Endothelial cell of umbilical vein (primary cell): ENCODE measurements at regions not wholly inside any gene's neighbourhood (a gene's known extent, or its start where the extent isn't known, plus 50 kb on each side); places are given as distances from the start of the nearest gene placed in this dataset.

Experiments used
- BruUV-seq: library from RNA; stranded (reverse); fragments of 400-500 nt; replicated peaks from 2 replicates; lab custom pipeline; 2021; lab: Mats Ljungman, UMichigan
- CTCF ChIA-PET: fragments of 300-600, 350-600 bp; sonication (Branson Sonifier 250); formaldehyde crosslinking; loops from one replicate; lab custom pipeline; 2021; ENCODE audit warnings: antibody characterized with exemption, inconsistent platforms; lab: Charles Lee
- POLR2A ChIA-PET: fragments of 300-600, 350-600 bp; sonication (Branson Sonifier 250); formaldehyde crosslinking; loops from one replicate; lab custom pipeline; 2021; ENCODE audit warnings: antibody characterized with exemption, inconsistent platforms; lab: Charles Lee
- DNase-seq: peaks from one replicate; pipeline ENCODE4 v3.0.0-alpha.2; 2011; ENCODE audit warnings: low read depth, low spot score
- FAIRE-seq: peaks from 2 replicates; lab custom pipeline; 2011; peaks lifted over from hg19 to GRCh38; lab: Jason Lieb, UNC
- H2AFZ ChIP-seq: 2 replicates; pipeline ENCODE4 v1.6.0; 2012; ENCODE audit warnings: low read depth, low read length, control low read depth, inconsistent platforms
- H3K27ac ChIP-seq: 2 replicates; pipeline ENCODE4 v1.5.1; 2011; ENCODE audit warnings: low read depth, mild to moderate bottlenecking, control low read depth, low read length, moderate library complexity; ENCODE audit not compliant: insufficient read depth
- H3K27me3 ChIP-seq, 2 experiments: 2 replicates each; pipeline versions ENCODE4 v1.6.0 to v1.6.1; 2011; ENCODE audit warnings: low read length in 2 of 2, mixed read lengths in 1 of 2; ENCODE audit not compliant: control insufficient read depth in 2 of 2, insufficient read depth in 2 of 2
- H3K36me3 ChIP-seq, 2 experiments: 2 replicates in 1 of 2; 3 replicates in 1 of 2; pipeline ENCODE4 v1.5.1; 2011; ENCODE audit warnings: low read length in 2 of 2, mild to moderate bottlenecking in 1 of 2, moderate library complexity in 1 of 2; ENCODE audit not compliant: control insufficient read depth in 2 of 2, insufficient read depth in 2 of 2; ENCODE audit errors: extremely low read depth in 1 of 2
- H3K4me1 ChIP-seq: 3 replicates; pipeline ENCODE4 v1.5.1; 2011; ENCODE audit warnings: mild to moderate bottlenecking, low read length; ENCODE audit not compliant: control insufficient read depth, insufficient read depth; ENCODE audit errors: extremely low read depth
- H3K4me2 ChIP-seq: 2 replicates; pipeline ENCODE4 v1.6.1; 2011; ENCODE audit warnings: low read length, control low read depth, mixed read lengths; ENCODE audit not compliant: insufficient read depth
- H3K4me3 ChIP-seq, 3 experiments: fragments of 200-600 bp in 1 of 3; sonication (generic), shearing (Covaris generic) in 1 of 3; replicated peaks in 1 of 3; 2 replicates each; pipeline ENCODE4 v1.5.1; 2011 to 2016; ENCODE audit warnings: control low read depth in 3 of 3, low read length in 3 of 3, mild to moderate bottlenecking in 2 of 3, inconsistent platforms in 1 of 3, low read depth in 1 of 3, moderate library complexity in 1 of 3; ENCODE audit not compliant: insufficient read depth in 1 of 3
- H3K79me2 ChIP-seq: 2 replicates; pipeline ENCODE4 v1.6.0; 2012; ENCODE audit warnings: low read length, inconsistent platforms; ENCODE audit not compliant: control insufficient read depth, insufficient read depth
- H3K9ac ChIP-seq: replicated peaks from 2 replicates; pipeline ENCODE3; 2011; ENCODE audit warnings: low read length, control low read depth; ENCODE audit not compliant: insufficient read depth; ENCODE audit errors: extremely low read depth
- H3K9me1 ChIP-seq: replicated peaks from 3 replicates; pipeline ENCODE4 v1.6.0; 2011; ENCODE audit warnings: mild to moderate bottlenecking, low read length; ENCODE audit not compliant: control insufficient read depth, insufficient read depth; ENCODE audit errors: extremely low read depth
- H3K9me3 ChIP-seq: replicated peaks from 2 replicates; pipeline ENCODE4 v1.5.1; 2012; ENCODE audit warnings: low read length, inconsistent platforms; ENCODE audit not compliant: control insufficient read depth, insufficient read depth
- H4K20me1 ChIP-seq: replicated peaks from 2 replicates; pipeline ENCODE3; 2011; ENCODE audit warnings: mild to moderate bottlenecking, low read length; ENCODE audit not compliant: control insufficient read depth, insufficient read depth; ENCODE audit errors: extremely low read depth
- CTCF ChIP-seq, 2 donors: IDR thresholded peaks; 1 replicate in 1 of 2; 2 replicates in 1 of 2; pipeline ENCODE4 v1.5.1; 2011; ENCODE audit warnings: low read length in 2 of 2, mild to moderate bottlenecking in 2 of 2, moderate library complexity in 2 of 2, control low read depth in 1 of 2, inconsistent platforms in 1 of 2, low read depth in 1 of 2; ENCODE audit not compliant: insufficient read depth in 1 of 2; ENCODE audit errors: extremely low read depth in 1 of 2
- EZH2 ChIP-seq: IDR thresholded peaks from 2 replicates; pipeline ENCODE4 v1.6.1; 2012; ENCODE audit warnings: borderline replicate concordance, low read depth, mild to moderate bottlenecking, moderate library complexity, low read length, inconsistent platforms; ENCODE audit not compliant: severe bottlenecking
- FOS ChIP-seq: IDR thresholded peaks from 2 replicates; pipeline ENCODE4 v1.6.1; 2011; ENCODE audit warnings: mild to moderate bottlenecking, low read length, moderate library complexity, borderline replicate concordance; ENCODE audit not compliant: insufficient read depth
- GATA2 ChIP-seq: IDR thresholded peaks from 2 replicates; pipeline ENCODE4 v1.7.0; 2011; ENCODE audit warnings: low read depth, mild to moderate bottlenecking, moderate library complexity, mixed read lengths, low read length; ENCODE audit not compliant: insufficient read length, insufficient read depth
- JUN ChIP-seq: IDR thresholded peaks from 2 replicates; pipeline ENCODE4 v1.6.1; 2011; ENCODE audit warnings: borderline replicate concordance, low read depth; ENCODE audit not compliant: insufficient read length, insufficient read depth
- MAX ChIP-seq: IDR thresholded peaks from 2 replicates; pipeline ENCODE4 v1.6.1; 2011; ENCODE audit not compliant: insufficient read depth, insufficient read length
- MYC ChIP-seq: IDR thresholded peaks from one replicate; pipeline ENCODE4 v1.6.1; 2011; ENCODE audit warnings: mild to moderate bottlenecking, low read depth, low read length
- POLR2A ChIP-seq: IDR thresholded peaks from 2 replicates; pipeline ENCODE4 v1.6.1; 2012; ENCODE audit warnings: low read depth, mild to moderate bottlenecking, control low read depth, low read length
- POLR2AphosphoS5 ChIP-seq: IDR thresholded peaks from 2 replicates; pipeline ENCODE4 v1.6.1; 2012; ENCODE audit warnings: low read depth, mild to moderate bottlenecking, control low read depth, low read length, moderate library complexity; ENCODE audit not compliant: insufficient read depth
- dilution Hi-C: fragments of 300-500 bp; cut with MboI; formaldehyde crosslinking; loops from one replicate; pipeline ENCODE4 v1.15.0; 2019; ENCODE audit warnings: low sequenced_read_pairs; ENCODE audit not compliant: extremely low pct_ligation_motif_present
- intact Hi-C: fragments of 100-400 bp; cut with micrococcal nuclease; formaldehyde crosslinking; loops from one replicate; pipeline ENCODE4 v1.10.0; 2022

DNA sequence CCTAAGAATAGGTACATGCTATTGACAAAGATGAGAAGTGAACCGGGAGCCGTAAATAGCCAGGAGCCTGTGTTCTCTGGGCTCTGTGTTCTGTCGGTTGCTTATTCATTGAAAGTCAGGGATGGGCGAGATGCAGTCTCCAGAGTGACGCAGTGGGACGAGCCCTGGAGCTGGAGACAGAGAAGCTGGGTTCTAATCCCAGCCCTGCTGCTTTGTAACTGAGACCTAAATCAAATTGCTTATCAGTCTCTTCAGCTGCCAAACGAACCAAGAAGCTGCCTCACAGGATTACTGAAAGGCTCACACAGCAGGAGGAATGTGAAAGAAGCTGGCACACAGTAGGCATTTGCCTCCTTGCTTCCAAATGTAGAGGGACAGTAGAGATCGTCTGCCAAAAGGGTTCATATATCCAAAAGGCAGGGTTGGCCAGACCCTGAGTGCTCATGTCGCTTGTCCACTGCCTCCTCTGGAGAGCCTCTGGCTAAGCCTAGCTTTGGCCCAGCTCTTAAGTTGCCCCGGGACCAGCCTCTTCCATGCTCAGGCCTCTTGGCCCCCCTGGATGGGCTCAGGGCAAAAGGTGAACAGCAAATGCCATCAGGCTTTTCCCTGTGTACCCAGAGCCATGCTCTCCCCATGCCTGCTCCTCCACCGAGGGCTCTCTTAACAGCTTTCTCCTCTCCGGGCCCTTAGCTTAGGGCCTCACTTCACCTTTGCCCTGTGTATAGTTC is 134.2 kb upstream of the IPO9 start:
- H3K4me1 ChIP-seq: no peaks in the 10 kb centered on the region
- no peak for TF ChIP-seq JUN
- TF ChIP-seq MYC: no peak
- no peak for TF ChIP-seq POLR2A
- dilution Hi-C loops: no loop called here
- H3K27ac ChIP-seq: no peak overlapping the region
- ChIA-PET CTCF (interaction anchor here (0.9 to 1.3 kb wide), 3 partner anchors 9 to 182 kb away, joined by 3 to 4 read pairs (median 3); no protein-coding TSS in a partner anchor), POLR2A (no interaction called here)
- FAIRE-seq (no peak), DNase-seq (no peak)
- H3K9me1 ChIP-seq: no peaks in the 10 kb centered on the region
- H4K20me1 ChIP-seq: peaks cover 5% of the 10 kb centered on the region
- no peak overlapping the region for H3K9ac ChIP-seq
- no peaks in the 10 kb centered on the region for H3K27me3 ChIP-seq
- peaks cover 0 to 3% of the 10 kb centered on the region in 2 experiments for H3K36me3 ChIP-seq
- no peak overlapping the region for H3K4me2 ChIP-seq
- intact Hi-C loops: no loop called here
- H3K79me2 ChIP-seq: peaks cover 59% of the 10 kb centered on the region
- no peak overlapping the region for H3K4me3 ChIP-seq
- H3K9me3 ChIP-seq: no peaks in the 10 kb centered on the region
- BruUV-seq: no TSS peak
- no peak overlapping the region for H2AFZ ChIP-seq

GRCh38 chr1:201695607-201696006 is 133.3 kb upstream of the IPO9 start:
- H3K27ac ChIP-seq: no peak overlapping the region
- no peak overlapping the region for H3K4me3 ChIP-seq
- intact Hi-C loops: no loop called here
- POLR2A ChIA-PET: no interaction called here
- CTCF ChIA-PET: no interaction called here
- H3K27me3 ChIP-seq: no peaks in the 10 kb centered on the region
- no peaks in the 10 kb centered on the region for H3K9me3 ChIP-seq
- no peak for FAIRE-seq
- no TSS peak for BruUV-seq
- DNase-seq: no peak
- dilution Hi-C loops: no loop called here
- H4K20me1 ChIP-seq: peaks cover 5% of the 10 kb centered on the region
- no peak for TF ChIP-seq CTCF (IDR thresholded peaks at IDR 0.05; ENCODE audit: extremely low read depth in 1 of 2, insufficient read depth in 1 of 2, low read depth in 1 of 2, low read length in 2 of 2)
- no peak for TF ChIP-seq JUN
- no peak for TF ChIP-seq POLR2A
- no peak for TF ChIP-seq MAX
- no peak for TF ChIP-seq GATA2
- no peak for TF ChIP-seq MYC
- TF ChIP-seq FOS: no peak
- TF ChIP-seq POLR2AphosphoS5: no peak
- TF ChIP-seq EZH2: no peak
- H3K4me2 ChIP-seq: no peak overlapping the region
- peaks cover 0 to 3% of the 10 kb centered on the region in 2 experiments for H3K36me3 ChIP-seq
- no peak overlapping the region for H2AFZ ChIP-seq
- no peak overlapping the region for H3K9ac ChIP-seq
- no peaks in the 10 kb centered on the region for H3K4me1 ChIP-seq
- peaks cover 55% of the 10 kb centered on the region for H3K79me2 ChIP-seq
- no peaks in the 10 kb centered on the region for H3K9me1 ChIP-seq
